ENCODE measurements at regions not wholly inside any gene's neighbourhood (a gene's known extent, or its start where the extent isn't known, plus 50 kb on each side); places are given as distances from the start of the nearest gene placed in this dataset.

DNA sequence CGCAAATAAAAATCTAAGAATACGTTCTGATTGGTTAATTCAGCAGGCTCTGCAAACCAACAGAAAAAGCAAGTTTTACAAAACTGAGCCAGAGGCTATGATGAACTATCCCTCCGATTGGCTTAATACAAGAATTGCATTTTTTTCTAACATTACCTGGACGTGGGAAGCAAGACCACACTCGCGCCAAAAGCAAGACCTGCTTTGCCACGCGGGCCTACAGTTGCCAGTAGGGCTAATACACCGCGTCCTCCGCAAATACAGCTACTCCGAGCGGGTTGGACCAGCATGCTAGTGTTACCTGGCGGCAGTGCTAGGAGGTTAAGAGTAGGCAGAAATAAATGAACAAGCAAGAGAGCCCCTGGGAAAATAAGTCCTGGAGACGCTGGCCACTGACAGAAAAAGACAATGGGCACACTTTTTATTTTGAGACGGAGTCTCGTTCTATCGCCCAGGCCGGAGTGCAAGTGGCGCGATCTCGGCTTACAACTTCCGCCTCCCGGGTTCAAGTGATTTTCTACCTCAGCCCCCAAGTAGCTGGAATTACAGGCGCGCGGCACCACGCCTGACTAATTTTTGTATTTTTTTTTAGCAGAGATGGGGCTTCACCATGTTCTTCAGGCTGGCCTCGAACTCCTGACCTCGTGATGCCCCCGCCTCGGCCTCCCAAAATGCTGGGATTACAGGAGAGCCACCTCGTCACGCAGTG lies 131.9 kb upstream of the BTN3A2 start:
- TF ChIP-seq TAF1 (IDR thresholded peaks at IDR 0.05; ENCODE audit: low read depth, low read length) = peak; percentile 28; the same call in 1 of the 2 replicates
- no peak for TF ChIP-seq POLR2A (IDR thresholded peaks at IDR 0.05; ENCODE audit: low read depth, low read length)
- TF ChIP-seq PAX5 (IDR thresholded peaks at IDR 0.05; ENCODE audit: insufficient read depth, low read length, severe bottlenecking) = peak; percentile 15
- no peak for TF ChIP-seq POLR2AphosphoS5 (IDR thresholded peaks at IDR 0.05; ENCODE audit: low read depth, low read length)
- 0 out of 2 replicates have a peak, but pooled peaks have one; percentile 17 for TF ChIP-seq POU2F2 (IDR thresholded peaks at IDR 0.05; ENCODE audit: low read depth, low read length)

All from GM12891 (cell line).